B cell (primary cell): ENCODE measurements at regions not wholly inside any gene's neighbourhood (a gene's known extent, or its start where the extent isn't known, plus 50 kb on each side); places are given as distances from the start of the nearest gene placed in this dataset.

Experiments used
- EZH2 ChIP-seq: IDR thresholded peaks from 2 replicates; pipeline ENCODE4 v1.6.1; 2012; ENCODE audit warnings: borderline replicate concordance, low read depth, mild to moderate bottlenecking, moderate library complexity, low read length; ENCODE audit not compliant: insufficient read depth, poor library complexity, severe bottlenecking
- TF ChIP-seq, protein P1 (sequence below): fragments of 200-600 bp; IDR thresholded peaks from one replicate; pipeline ENCODE4 v1.8.0; 2022; ENCODE audit warnings: antibody characterized with exemption, mild to moderate bottlenecking

DNA sequence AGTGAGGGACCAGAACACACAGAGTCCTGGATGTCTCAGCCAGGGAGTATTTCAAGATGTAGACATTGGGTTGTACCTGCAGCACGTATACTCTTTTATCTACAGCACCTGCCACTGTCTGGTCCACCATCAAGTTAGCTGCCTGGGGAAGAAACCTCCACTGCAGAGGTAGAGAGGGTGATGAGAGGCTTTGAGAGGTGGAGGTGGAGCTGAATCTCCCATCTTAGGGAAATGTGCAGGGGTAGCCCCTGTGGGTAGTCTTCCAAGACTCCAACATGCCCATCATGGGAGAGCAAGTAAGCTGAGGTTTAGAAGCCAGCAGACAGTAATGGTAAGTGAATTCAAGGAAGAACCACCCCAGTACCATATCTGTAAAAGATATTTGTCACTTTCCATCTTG is 93.3 kb upstream of the CELF4 start:
- TF ChIP-seq, protein P1, sequence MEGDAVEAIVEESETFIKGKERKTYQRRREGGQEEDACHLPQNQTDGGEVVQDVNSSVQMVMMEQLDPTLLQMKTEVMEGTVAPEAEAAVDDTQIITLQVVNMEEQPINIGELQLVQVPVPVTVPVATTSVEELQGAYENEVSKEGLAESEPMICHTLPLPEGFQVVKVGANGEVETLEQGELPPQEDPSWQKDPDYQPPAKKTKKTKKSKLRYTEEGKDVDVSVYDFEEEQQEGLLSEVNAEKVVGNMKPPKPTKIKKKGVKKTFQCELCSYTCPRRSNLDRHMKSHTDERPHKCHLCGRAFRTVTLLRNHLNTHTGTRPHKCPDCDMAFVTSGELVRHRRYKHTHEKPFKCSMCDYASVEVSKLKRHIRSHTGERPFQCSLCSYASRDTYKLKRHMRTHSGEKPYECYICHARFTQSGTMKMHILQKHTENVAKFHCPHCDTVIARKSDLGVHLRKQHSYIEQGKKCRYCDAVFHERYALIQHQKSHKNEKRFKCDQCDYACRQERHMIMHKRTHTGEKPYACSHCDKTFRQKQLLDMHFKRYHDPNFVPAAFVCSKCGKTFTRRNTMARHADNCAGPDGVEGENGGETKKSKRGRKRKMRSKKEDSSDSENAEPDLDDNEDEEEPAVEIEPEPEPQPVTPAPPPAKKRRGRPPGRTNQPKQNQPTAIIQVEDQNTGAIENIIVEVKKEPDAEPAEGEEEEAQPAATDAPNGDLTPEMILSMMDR: no peak
- no peak for TF ChIP-seq EZH2
